ENCODE measurements at regions not wholly inside any gene's neighbourhood (a gene's known extent, or its start where the extent isn't known, plus 50 kb on each side); places are given as distances from the start of the nearest gene placed in this dataset.

- Histone ChIP-seq H3K27me3 (ENCODE audit: control insufficient read depth, insufficient read depth, low read length) (no peaks in the 10 kb centered on the region), H3K9me3 (ENCODE audit: control insufficient read depth, insufficient read depth, low read depth, low read length) (no peaks in the 10 kb centered on the region), H3K4me1 (ENCODE audit: control insufficient read depth, insufficient read depth, low read length) (no peaks in the 10 kb centered on the region), H3K27ac (ENCODE audit: low read length) (no peak overlapping the region), H3K36me3 (ENCODE audit: control insufficient read depth, insufficient read depth, low read length) (no peaks in the 10 kb centered on the region), H3K4me3 (ENCODE audit: low read depth in 2 of 2, low read length in 2 of 2) (no peak overlapping the region)
- in situ Hi-C loops (cut with HindIII; ENCODE audit: low pct_unique_long_range_greater_than_20kb, low sequenced_read_pairs) (no loop called here), intact Hi-C loops (cut with micrococcal nuclease; ENCODE audit: unreplicated experiment) (no loop called here)
- ChIA-PET CTCF (no interaction called here), POLR2A (no interaction called here)
- TF ChIP-seq SIN3A (IDR thresholded peaks at IDR 0.05; ENCODE audit: borderline replicate concordance, insufficient read depth, low read depth, low read length): no peak
- TF ChIP-seq REST (IDR thresholded peaks at IDR 0.05; ENCODE audit: insufficient read depth in 1 of 2, low read depth in 2 of 2, low read length in 1 of 2): no peak
- TF ChIP-seq TCF7L2 (IDR thresholded peaks at IDR 0.05; ENCODE audit: low read depth, low read length): no peak
- no peak for TF ChIP-seq CTCF (IDR thresholded peaks at IDR 0.05)
- TF ChIP-seq POLR2AphosphoS5 (IDR thresholded peaks at IDR 0.05; ENCODE audit: low read depth, low read length): no peak
- DNase-seq (ENCODE audit: low read depth, low spot score): no peak
- no TSS peak for BruUV-seq (replicated peaks)
- no peak for ATAC-seq
Measured at GRCh38 chr1:173128742-173129141, 78.0 kb upstream of the TNFSF18 start.

- ChIA-PET POLR2A (no interaction called here), CTCF (no interaction called here)
- no TSS peak for BruUV-seq (replicated peaks)
- DNase-seq (ENCODE audit: low read depth, low spot score): no peak
- Histone ChIP-seq H3K36me3 (ENCODE audit: control insufficient read depth, insufficient read depth, low read length) (no peaks in the 10 kb centered on the region), H3K27ac (ENCODE audit: low read length) (no peak overlapping the region), H3K9me3 (ENCODE audit: control insufficient read depth, insufficient read depth, low read depth, low read length) (no peaks in the 10 kb centered on the region), H3K27me3 (ENCODE audit: control insufficient read depth, insufficient read depth, low read length) (no peaks in the 10 kb centered on the region), H3K4me1 (ENCODE audit: control insufficient read depth, insufficient read depth, low read length) (no peaks in the 10 kb centered on the region), H3K4me3 (ENCODE audit: low read depth in 2 of 2, low read length in 2 of 2) (no peak overlapping the region)
- in situ Hi-C loops (cut with HindIII; ENCODE audit: low pct_unique_long_range_greater_than_20kb, low sequenced_read_pairs): no loop called here
- TF ChIP-seq TCF7L2 (IDR thresholded peaks at IDR 0.05; ENCODE audit: low read depth, low read length) (no peak), POLR2AphosphoS5 (IDR thresholded peaks at IDR 0.05; ENCODE audit: low read depth, low read length) (no peak), CTCF (IDR thresholded peaks at IDR 0.05) (no peak), SIN3A (IDR thresholded peaks at IDR 0.05; ENCODE audit: borderline replicate concordance, insufficient read depth, low read depth, low read length) (no peak), REST (IDR thresholded peaks at IDR 0.05; ENCODE audit: insufficient read depth in 1 of 2, low read depth in 2 of 2, low read length in 1 of 2) (no peak)
- intact Hi-C loops (cut with micrococcal nuclease; ENCODE audit: unreplicated experiment): no loop called here
- no peak for ATAC-seq
Measured at GRCh38 chr1:173127369-173128307, 76.9 kb upstream of the TNFSF18 start.
